OCI-LY3 (cell line): ENCODE measurements at regions not wholly inside any gene's neighbourhood (a gene's known extent, or its start where the extent isn't known, plus 50 kb on each side); places are given as distances from the start of the nearest gene placed in this dataset.

ENCODE experiments used
- EZH2phosphoT487 ChIP-seq: fragments of 200-600 bp; shearing (Covaris generic); IDR thresholded peaks from 2 replicates; pipeline ENCODE4 v1.6.1; 2018; ENCODE audit warnings: antibody characterized with exemption, mixed run types, low read depth
- TF ChIP-seq, protein P1 (sequence below): fragments of 200-600, 300-600 bp; sonication (generic); IDR thresholded peaks from 2 replicates; pipeline ENCODE4 v1.5.1; 2014; ENCODE audit warnings: antibody characterized with exemption, low read length, low read depth

DNA sequence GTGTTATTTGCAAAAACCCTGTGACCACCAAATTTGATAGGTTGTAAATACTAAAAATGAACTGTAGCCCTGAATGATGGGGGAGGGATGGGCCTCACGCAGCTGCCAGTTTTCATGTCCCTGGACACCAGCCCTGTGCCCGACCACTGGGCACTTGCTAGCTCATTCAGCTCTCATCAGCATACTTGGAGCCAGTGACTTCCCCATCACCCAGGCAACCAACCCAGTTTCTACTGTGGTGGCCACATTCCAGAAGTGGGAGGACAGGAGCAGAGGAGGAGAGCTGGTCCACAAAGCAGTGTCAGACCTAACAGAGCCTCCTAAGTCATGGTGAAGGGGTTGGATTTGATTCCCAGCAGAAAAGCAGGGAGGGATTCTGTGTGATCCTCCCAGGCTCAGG is 128.2 kb downstream of the CPEB2 start:
- TF ChIP-seq, protein P1, sequence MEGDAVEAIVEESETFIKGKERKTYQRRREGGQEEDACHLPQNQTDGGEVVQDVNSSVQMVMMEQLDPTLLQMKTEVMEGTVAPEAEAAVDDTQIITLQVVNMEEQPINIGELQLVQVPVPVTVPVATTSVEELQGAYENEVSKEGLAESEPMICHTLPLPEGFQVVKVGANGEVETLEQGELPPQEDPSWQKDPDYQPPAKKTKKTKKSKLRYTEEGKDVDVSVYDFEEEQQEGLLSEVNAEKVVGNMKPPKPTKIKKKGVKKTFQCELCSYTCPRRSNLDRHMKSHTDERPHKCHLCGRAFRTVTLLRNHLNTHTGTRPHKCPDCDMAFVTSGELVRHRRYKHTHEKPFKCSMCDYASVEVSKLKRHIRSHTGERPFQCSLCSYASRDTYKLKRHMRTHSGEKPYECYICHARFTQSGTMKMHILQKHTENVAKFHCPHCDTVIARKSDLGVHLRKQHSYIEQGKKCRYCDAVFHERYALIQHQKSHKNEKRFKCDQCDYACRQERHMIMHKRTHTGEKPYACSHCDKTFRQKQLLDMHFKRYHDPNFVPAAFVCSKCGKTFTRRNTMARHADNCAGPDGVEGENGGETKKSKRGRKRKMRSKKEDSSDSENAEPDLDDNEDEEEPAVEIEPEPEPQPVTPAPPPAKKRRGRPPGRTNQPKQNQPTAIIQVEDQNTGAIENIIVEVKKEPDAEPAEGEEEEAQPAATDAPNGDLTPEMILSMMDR: no peak
- TF ChIP-seq EZH2phosphoT487: no peak
